ENCODE measurements at regions not wholly inside any gene's neighbourhood (a gene's known extent, or its start where the extent isn't known, plus 50 kb on each side); places are given as distances from the start of the nearest gene placed in this dataset.

DNA sequence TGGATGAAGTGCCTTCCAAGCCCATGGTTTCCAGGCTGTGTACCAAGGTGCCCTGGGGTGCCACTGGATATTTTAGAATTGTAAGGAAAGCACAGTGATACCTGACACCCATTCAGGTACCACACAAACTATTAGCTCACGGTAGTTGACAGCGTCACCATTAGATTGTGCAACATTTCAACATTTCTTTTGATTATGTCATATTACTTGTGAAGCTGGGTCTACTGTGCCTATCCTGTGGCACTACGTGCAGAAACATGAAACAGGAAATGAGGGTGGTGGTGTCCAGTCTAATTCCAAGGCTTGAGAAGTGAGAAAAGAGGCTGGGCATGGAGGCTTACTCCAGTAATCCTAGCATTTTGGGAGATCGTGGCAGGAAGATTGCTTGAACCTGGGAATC is 75.5 kb upstream of the CPM start:
- Mint-ChIP-seq H3K4me3 (ENCODE audit: unreplicated experiment) (no peak overlapping the region), H3K4me1 (ENCODE audit: low read depth) (peaks cover 19% of the 10 kb centered on the region), H3K9me3 (ENCODE audit: low read depth) (no peaks in the 10 kb centered on the region), H3K27ac (ENCODE audit: unreplicated experiment) (no peak overlapping the region), H3K27me3 (ENCODE audit: low read depth) (no peaks in the 10 kb centered on the region), H3K36me3 (ENCODE audit: low read depth) (no peaks in the 10 kb centered on the region)
- TF ChIP-seq CTCF (IDR thresholded peaks at IDR 0.05), result no peak
- DNase-seq (ENCODE audit: low spot score), result no peak

- no peak overlapping the region for H3K4me3 Mint-ChIP-seq (ENCODE audit: unreplicated experiment)
- H3K27ac Mint-ChIP-seq (ENCODE audit: unreplicated experiment), result no peak overlapping the region
- H3K9me3 Mint-ChIP-seq (ENCODE audit: low read depth), result no peaks in the 10 kb centered on the region
- no peak for TF ChIP-seq CTCF (IDR thresholded peaks at IDR 0.05)
- DNase-seq (ENCODE audit: low spot score), result no peak
- no peaks in the 10 kb centered on the region for H3K4me1 Mint-ChIP-seq (ENCODE audit: low read depth)
- H3K27me3 Mint-ChIP-seq (ENCODE audit: low read depth), result peaks cover 3% of the 10 kb centered on the region
- no peaks in the 10 kb centered on the region for H3K36me3 Mint-ChIP-seq (ENCODE audit: low read depth)
These were observed 81.1 kb upstream of the CPM start for GRCh38 chr12:69014047-69014446.

DNA sequence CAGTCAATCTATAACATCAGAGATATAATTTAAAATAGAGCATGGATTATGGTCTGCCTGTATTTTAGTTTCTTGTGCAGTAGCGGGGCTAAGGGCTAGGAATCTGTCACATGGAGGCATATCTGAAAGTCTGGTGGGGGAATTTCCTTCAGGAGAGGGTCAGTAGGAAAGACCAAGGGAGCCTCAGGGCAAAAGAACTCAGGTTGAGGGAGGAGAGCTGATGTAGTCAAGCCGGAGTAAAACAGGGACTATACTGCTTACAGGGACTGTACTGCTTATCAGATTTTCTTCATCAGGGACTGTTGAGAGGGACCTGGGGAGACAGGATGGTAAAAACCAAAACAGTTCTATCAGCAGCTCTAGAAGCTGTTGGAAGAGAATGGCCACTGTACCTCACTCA is 82.0 kb upstream of the CPM start:
- Mint-ChIP-seq H3K4me3 (ENCODE audit: unreplicated experiment) (no peak overlapping the region), H3K9me3 (ENCODE audit: low read depth) (peaks cover 3% of the 10 kb centered on the region), H3K27ac (ENCODE audit: unreplicated experiment) (no peak overlapping the region), H3K4me1 (ENCODE audit: low read depth) (no peaks in the 10 kb centered on the region), H3K27me3 (ENCODE audit: low read depth) (peaks cover 3% of the 10 kb centered on the region), H3K36me3 (ENCODE audit: low read depth) (no peaks in the 10 kb centered on the region)
- no peak for DNase-seq (ENCODE audit: low spot score)
- TF ChIP-seq CTCF (IDR thresholded peaks at IDR 0.05), result no peak

DNA sequence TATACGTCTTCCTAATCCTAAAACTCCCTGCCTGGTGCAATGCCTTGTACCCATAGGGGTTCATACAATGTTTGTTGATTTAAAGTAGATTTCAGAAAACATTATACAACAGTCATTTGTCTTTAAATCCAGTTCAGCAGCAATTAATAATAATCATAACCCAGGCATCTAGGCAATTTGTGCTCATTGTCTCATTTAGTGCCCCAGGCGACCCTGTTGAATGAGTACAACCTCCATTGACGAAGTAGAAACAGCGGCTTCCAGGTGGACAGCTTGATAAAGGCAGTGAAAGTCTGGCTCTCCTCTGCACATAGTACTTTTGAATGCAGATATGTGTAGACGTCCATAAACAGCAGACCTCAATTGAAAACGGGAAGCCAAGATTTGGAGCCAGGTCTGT is 82.9 kb upstream of the CPM start:
- no peaks in the 10 kb centered on the region for H3K36me3 Mint-ChIP-seq (ENCODE audit: low read depth)

GRCh38 chr12:69019082-69019481 is 86.1 kb upstream of the CPM start:
- DNase-seq (ENCODE audit: low spot score), result no peak
- peaks cover 3% of the 10 kb centered on the region for H3K27me3 Mint-ChIP-seq (ENCODE audit: low read depth)
- no peak overlapping the region for H3K27ac Mint-ChIP-seq (ENCODE audit: unreplicated experiment)
- H3K36me3 Mint-ChIP-seq (ENCODE audit: low read depth), result no peaks in the 10 kb centered on the region
- H3K4me1 Mint-ChIP-seq (ENCODE audit: low read depth), result no peaks in the 10 kb centered on the region
- peaks cover 9% of the 10 kb centered on the region for H3K9me3 Mint-ChIP-seq (ENCODE audit: low read depth)
- H3K4me3 Mint-ChIP-seq (ENCODE audit: unreplicated experiment), result no peak overlapping the region
- no peak for TF ChIP-seq CTCF (IDR thresholded peaks at IDR 0.05)

More for the DNA sequence above, 82.9 kb upstream of the CPM start:
- no peak overlapping the region for H3K4me3 Mint-ChIP-seq (ENCODE audit: unreplicated experiment)
- H3K27ac Mint-ChIP-seq (ENCODE audit: unreplicated experiment), result no peak overlapping the region
- H3K4me1 Mint-ChIP-seq (ENCODE audit: low read depth), result no peaks in the 10 kb centered on the region
- peaks cover 3% of the 10 kb centered on the region for H3K27me3 Mint-ChIP-seq (ENCODE audit: low read depth)
- no peak for DNase-seq (ENCODE audit: low spot score)
- no peak for TF ChIP-seq CTCF (IDR thresholded peaks at IDR 0.05)
- peaks cover 9% of the 10 kb centered on the region for H3K9me3 Mint-ChIP-seq (ENCODE audit: low read depth)
